WTC11 (cell line): ENCODE measurements at regions not wholly inside any gene's neighbourhood (a gene's known extent, or its start where the extent isn't known, plus 50 kb on each side); places are given as distances from the start of the nearest gene placed in this dataset.

Experiments used
- KAT7 ChIP-seq: sonication (generic); formaldehyde crosslinking; IDR thresholded peaks from 2 replicates; pipeline ENCODE4 v1.8.1; 2023; ENCODE audit warnings: missing genetic modification reagents, mild to moderate bottlenecking, borderline replicate concordance
- TF ChIP-seq, protein P1 (sequence below): sonication (generic); formaldehyde crosslinking; IDR thresholded peaks from 2 replicates; pipeline ENCODE4 v1.8.1; 2022; ENCODE audit warnings: low read depth, missing genetic modification reagents, borderline replicate concordance
- TF ChIP-seq, protein P2 (sequence below): fragments of 200-600 bp; IDR thresholded peaks from 2 replicates; pipeline ENCODE4 v1.8.0; 2022; ENCODE audit warnings: antibody characterized with exemption
- TF ChIP-seq, protein P3 (sequence below): fragments of 250-450 bp; sonication (Bioruptor Pico); IDR thresholded peaks from 2 replicates; pipeline ENCODE4 v1.9.0; 2021; ENCODE audit warnings: moderate library complexity, mild to moderate bottlenecking, inconsistent platforms, borderline replicate concordance
- TF ChIP-seq, protein P4 (sequence below): sonication (generic); formaldehyde crosslinking; IDR thresholded peaks from 2 replicates; pipeline ENCODE4 v1.8.1; 2023; ENCODE audit warnings: mild to moderate bottlenecking, missing genetic modification reagents

DNA sequence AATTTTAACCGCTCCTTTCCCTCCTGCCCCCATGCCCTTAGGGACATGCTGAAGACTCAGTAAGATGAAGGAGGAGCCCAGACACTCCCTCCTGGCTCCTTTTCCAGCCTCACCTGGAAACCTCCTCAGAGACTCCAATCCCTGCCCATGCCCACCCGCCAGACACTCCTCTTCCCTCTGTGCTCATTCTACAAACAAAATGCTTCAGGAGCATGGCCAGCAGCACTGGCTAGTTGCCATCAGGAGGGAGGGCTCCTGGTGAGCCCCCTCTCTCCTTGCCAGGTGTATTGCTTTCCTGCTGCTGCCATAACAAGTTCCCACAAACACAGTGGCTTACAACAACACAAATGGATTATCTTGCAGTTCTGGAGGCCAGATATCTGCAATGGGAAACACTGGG, 126.1 kb downstream of the PSMG1 start:
- TF ChIP-seq, protein P1, sequence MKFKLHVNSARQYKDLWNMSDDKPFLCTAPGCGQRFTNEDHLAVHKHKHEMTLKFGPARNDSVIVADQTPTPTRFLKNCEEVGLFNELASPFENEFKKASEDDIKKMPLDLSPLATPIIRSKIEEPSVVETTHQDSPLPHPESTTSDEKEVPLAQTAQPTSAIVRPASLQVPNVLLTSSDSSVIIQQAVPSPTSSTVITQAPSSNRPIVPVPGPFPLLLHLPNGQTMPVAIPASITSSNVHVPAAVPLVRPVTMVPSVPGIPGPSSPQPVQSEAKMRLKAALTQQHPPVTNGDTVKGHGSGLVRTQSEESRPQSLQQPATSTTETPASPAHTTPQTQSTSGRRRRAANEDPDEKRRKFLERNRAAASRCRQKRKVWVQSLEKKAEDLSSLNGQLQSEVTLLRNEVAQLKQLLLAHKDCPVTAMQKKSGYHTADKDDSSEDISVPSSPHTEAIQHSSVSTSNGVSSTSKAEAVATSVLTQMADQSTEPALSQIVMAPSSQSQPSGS: no peak
- TF ChIP-seq, protein P2, sequence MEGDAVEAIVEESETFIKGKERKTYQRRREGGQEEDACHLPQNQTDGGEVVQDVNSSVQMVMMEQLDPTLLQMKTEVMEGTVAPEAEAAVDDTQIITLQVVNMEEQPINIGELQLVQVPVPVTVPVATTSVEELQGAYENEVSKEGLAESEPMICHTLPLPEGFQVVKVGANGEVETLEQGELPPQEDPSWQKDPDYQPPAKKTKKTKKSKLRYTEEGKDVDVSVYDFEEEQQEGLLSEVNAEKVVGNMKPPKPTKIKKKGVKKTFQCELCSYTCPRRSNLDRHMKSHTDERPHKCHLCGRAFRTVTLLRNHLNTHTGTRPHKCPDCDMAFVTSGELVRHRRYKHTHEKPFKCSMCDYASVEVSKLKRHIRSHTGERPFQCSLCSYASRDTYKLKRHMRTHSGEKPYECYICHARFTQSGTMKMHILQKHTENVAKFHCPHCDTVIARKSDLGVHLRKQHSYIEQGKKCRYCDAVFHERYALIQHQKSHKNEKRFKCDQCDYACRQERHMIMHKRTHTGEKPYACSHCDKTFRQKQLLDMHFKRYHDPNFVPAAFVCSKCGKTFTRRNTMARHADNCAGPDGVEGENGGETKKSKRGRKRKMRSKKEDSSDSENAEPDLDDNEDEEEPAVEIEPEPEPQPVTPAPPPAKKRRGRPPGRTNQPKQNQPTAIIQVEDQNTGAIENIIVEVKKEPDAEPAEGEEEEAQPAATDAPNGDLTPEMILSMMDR: no peak
- TF ChIP-seq, protein P3, sequence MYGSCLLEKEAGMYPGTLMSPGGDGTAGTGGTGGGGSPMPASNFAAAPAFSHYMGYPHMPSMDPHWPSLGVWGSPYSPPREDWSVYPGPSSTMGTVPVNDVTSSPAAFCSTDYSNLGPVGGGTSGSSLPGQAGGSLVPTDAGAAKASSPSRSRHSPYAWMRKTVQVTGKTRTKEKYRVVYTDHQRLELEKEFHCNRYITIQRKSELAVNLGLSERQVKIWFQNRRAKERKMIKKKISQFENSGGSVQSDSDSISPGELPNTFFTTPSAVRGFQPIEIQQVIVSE: no peak
- TF ChIP-seq KAT7 (CRISPR knock-in tag): no peak
- TF ChIP-seq, protein P4, sequence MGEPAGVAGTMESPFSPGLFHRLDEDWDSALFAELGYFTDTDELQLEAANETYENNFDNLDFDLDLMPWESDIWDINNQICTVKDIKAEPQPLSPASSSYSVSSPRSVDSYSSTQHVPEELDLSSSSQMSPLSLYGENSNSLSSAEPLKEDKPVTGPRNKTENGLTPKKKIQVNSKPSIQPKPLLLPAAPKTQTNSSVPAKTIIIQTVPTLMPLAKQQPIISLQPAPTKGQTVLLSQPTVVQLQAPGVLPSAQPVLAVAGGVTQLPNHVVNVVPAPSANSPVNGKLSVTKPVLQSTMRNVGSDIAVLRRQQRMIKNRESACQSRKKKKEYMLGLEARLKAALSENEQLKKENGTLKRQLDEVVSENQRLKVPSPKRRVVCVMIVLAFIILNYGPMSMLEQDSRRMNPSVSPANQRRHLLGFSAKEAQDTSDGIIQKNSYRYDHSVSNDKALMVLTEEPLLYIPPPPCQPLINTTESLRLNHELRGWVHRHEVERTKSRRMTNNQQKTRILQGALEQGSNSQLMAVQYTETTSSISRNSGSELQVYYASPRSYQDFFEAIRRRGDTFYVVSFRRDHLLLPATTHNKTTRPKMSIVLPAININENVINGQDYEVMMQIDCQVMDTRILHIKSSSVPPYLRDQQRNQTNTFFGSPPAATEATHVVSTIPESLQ (CRISPR knock-in tag): no peak
